ENCODE measurements at regions not wholly inside any gene's neighbourhood (a gene's known extent, or its start where the extent isn't known, plus 50 kb on each side); places are given as distances from the start of the nearest gene placed in this dataset.

GRCh38 chr2:240298803-240299709, 136.4 kb upstream of the GPC1 start:
- Histone ChIP-seq H3K4me3 (no peak overlapping the region), H3K4me1 (replicated peaks in 1 of 2) (no peaks in the 10 kb centered on the region), H3K36me3 (replicated peaks in 1 of 2) (no peaks in the 10 kb centered on the region), H3K27ac (no peak overlapping the region), H3K9me3 (replicated peaks in 1 of 3) (no peaks in the 10 kb centered on the region), H3K27me3 (no peaks in the 10 kb centered on the region)
- no peak for TF ChIP-seq POLR2A (IDR thresholded peaks at IDR 0.05)
- TF ChIP-seq CTCF (IDR thresholded peaks at IDR 0.05) = no peak
- intact Hi-C loops (cut with DNase I) = no loop called here
- 88 to 94% (median 90%) methylated on average over 8 to 18 of the region's 18 CpGs for WGBS, 4 donors
- DNase-seq = peak in 1 of 7 donors; percentile 35

GRCh38 chr2:240299710-240300068, 135.8 kb upstream of the GPC1 start:
- no peak overlapping the region for H3K4me3 ChIP-seq
- no peaks in the 10 kb centered on the region for H3K36me3 ChIP-seq (replicated peaks in 1 of 2)
- no peak overlapping the region for H3K27ac ChIP-seq
- 62 to 74% (median 68%) methylated on average over 6 to 7 of the region's 7 CpGs for WGBS, 4 donors
- H3K9me3 ChIP-seq (replicated peaks in 1 of 3) = no peaks in the 10 kb centered on the region
- H3K27me3 ChIP-seq = no peaks in the 10 kb centered on the region
- DNase-seq = peak in 1 of 7 donors; percentile 27
- intact Hi-C loops (cut with DNase I) = no loop called here
- H3K4me1 ChIP-seq (replicated peaks in 1 of 2) = no peaks in the 10 kb centered on the region
- TF ChIP-seq POLR2A (IDR thresholded peaks at IDR 0.05) (no peak), CTCF (IDR thresholded peaks at IDR 0.05) (no peak)

- Histone ChIP-seq H3K4me1 (replicated peaks in 1 of 2) (no peaks in the 10 kb centered on the region), H3K9me3 (replicated peaks in 1 of 3) (no peaks in the 10 kb centered on the region), H3K27ac (no peak overlapping the region), H3K4me3 (no peak overlapping the region), H3K27me3 (no peaks in the 10 kb centered on the region), H3K36me3 (replicated peaks in 1 of 2) (no peaks in the 10 kb centered on the region)
- DNase-seq = peak in 1 of 7 donors; percentile 33
- WGBS, 4 donors = 54 to 78% (median 71%) methylated on average over 4 to 11 of the region's 11 CpGs
- TF ChIP-seq CTCF (IDR thresholded peaks at IDR 0.05) = no peak
- TF ChIP-seq POLR2A (IDR thresholded peaks at IDR 0.05) = no peak
- intact Hi-C loops (cut with DNase I) = no loop called here
Observed at GRCh38 chr2:240300261-240300821, 135.1 kb upstream of the GPC1 start.

GRCh38 chr2:240300840-240301239, 134.6 kb upstream of the GPC1 start:
- H3K4me1 ChIP-seq (replicated peaks in 1 of 2) = no peaks in the 10 kb centered on the region
- H3K9me3 ChIP-seq (replicated peaks in 1 of 3) = no peaks in the 10 kb centered on the region
- no peaks in the 10 kb centered on the region for H3K36me3 ChIP-seq (replicated peaks in 1 of 2)
- H3K4me3 ChIP-seq = no peak overlapping the region
- intact Hi-C loops (cut with DNase I) = no loop called here
- no peaks in the 10 kb centered on the region for H3K27me3 ChIP-seq
- no peak overlapping the region for H3K27ac ChIP-seq
- DNase-seq = no peak
- WGBS, 4 donors = 92 to 96% (median 94%) methylated on average over 8 of the region's 8 CpGs
- no peak for TF ChIP-seq POLR2A (IDR thresholded peaks at IDR 0.05)
- no peak for TF ChIP-seq CTCF (IDR thresholded peaks at IDR 0.05)
